ENCODE measurements at regions not wholly inside any gene's neighbourhood (a gene's known extent, or its start where the extent isn't known, plus 50 kb on each side); places are given as distances from the start of the nearest gene placed in this dataset.
A peak's percentile ranks its signal among the peaks of the same experiment; 100 is the strongest.

DNA sequence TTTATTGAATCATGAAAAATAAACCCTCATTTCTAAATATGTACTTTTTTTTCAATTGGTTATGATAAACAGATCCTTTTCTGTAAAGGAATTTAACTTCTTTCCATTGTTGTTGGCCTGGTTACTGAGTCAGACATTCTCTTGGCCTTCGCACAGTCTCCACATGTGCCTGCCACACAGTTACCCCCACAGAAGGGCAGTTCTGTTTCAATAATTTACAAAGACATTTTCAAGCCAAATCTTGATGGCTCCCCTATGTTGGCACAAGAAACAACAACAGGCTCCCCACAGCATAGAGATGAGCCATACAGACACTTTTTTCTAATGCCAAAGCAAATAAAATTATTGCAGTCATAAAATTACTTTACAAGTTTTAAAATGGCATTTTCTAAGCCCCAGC is 55.6 kb upstream of the BEND6 start (continued):
- TF ChIP-seq, protein P1, sequence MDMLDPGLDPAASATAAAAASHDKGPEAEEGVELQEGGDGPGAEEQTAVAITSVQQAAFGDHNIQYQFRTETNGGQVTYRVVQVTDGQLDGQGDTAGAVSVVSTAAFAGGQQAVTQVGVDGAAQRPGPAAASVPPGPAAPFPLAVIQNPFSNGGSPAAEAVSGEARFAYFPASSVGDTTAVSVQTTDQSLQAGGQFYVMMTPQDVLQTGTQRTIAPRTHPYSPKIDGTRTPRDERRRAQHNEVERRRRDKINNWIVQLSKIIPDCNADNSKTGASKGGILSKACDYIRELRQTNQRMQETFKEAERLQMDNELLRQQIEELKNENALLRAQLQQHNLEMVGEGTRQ (IDR thresholded peaks at IDR 0.05), result no peak

DNA sequence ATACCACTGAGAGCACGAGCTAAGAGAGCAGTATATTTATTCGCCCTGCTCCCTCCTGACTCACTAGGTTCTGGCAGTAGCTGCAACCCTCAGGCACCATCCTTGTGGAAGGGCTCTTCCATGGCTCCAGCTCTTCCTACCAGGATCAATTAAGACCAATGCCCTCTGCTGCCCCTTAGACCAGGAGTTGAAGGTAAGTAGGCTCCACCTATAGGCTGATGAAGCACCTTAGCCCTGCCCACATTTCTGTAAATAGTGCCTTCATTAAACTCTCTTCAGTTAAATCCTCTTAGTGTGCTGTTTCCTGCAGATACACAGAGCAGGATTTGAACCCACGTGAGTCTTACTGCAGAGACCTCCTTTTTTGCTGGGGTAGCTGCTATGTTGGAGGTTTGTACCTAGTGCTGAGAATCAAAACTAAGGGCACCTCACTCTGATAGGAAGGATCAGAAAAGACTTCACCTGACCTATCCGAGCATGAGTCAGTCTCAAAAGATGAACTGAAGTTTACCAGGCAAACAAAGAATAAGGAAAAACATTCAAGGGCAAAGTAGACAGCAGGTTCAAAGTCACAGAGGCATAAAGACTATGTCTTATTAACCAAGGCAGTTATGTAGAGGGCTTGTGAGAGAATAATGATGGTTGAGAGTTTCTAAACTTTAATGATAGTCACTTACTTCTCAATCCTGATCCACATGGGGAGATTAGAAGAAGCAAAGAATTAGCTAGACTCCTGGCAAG is 56.9 kb upstream of the BEND6 start:
- no peak for TF ChIP-seq HES2 (IDR thresholded peaks at IDR 0.05)
- no peak for TF ChIP-seq EP300 (IDR thresholded peaks at IDR 0.05)
- TF ChIP-seq JUN (IDR thresholded peaks at IDR 0.05), result no peak
- no peak for TF ChIP-seq CTCF (IDR thresholded peaks at IDR 0.05)
- Histone ChIP-seq H3K4me3 (no peak overlapping the region), H3K4me1 (peaks cover 34% of the 10 kb centered on the region), H3K27ac (peak overlapping the region; percentile 40 to 54; a peak in 3 of 6 replicates), H3K4me2 (peak overlapping the region; percentile 36; the same call in 2 of the 3 replicates), H3K9me3 (no peaks in the 10 kb centered on the region)
- CTCF ChIA-PET, result interaction anchor here (1.8 kb wide), 1 partner anchor 57 kb away, joined by 4 read pairs; the partner anchor contains the start of gene BEND6
- POLR2A ChIA-PET, result no interaction called here
- no peak for FAIRE-seq
- DNase-seq (ENCODE audit: low read depth in 1 of 2, low spot score in 1 of 2), result no peak
- no peak; a peak in 2 of 6 replicates for ATAC-seq
- 60% methylated on average over 4 of the region's 4 CpGs for WGBS (ENCODE audit: missing lambda C conversion rate)

GRCh38 chr6:56891754-56892153 is 63.2 kb upstream of the BEND6 start:
- ATAC-seq, result peak; percentile 87 to 90
- Histone ChIP-seq H3K27ac (peak overlapping the region; percentile 98 to 99), H3K4me1 (peaks cover 46% of the 10 kb centered on the region), H3K9me3 (no peaks in the 10 kb centered on the region), H3K4me3 (no peak overlapping the region), H3K4me2 (no peak overlapping the region)
- TF ChIP-seq KDM5A (IDR thresholded peaks at IDR 0.05) (no peak), RAD21 (conservative IDR thresholded peaks at IDR 0.05 in 1 of 2, IDR thresholded peaks at IDR 0.05 in 1 of 2) (peak; percentile 37 to 60; a peak in 3 of 5 replicates)
- WGBS (ENCODE audit: missing lambda C conversion rate), result 88% methylated on average over 2 of the region's 2 CpGs
- ChIA-PET CTCF (interaction anchor here (0.6 to 3.6 kb wide), 7 partner anchors 9 to 433 kb away, joined by 3 to 42 read pairs (median 4); no protein-coding TSS in a partner anchor), POLR2A (no interaction called here)
- FAIRE-seq, result no peak
- peak in 1 of 2 experiments; percentile 60 for DNase-seq (ENCODE audit: low read depth in 1 of 2, low spot score in 1 of 2)

GRCh38 chr6:56890683-56891429 is 64.1 kb upstream of the BEND6 start:
- H3K4me2 ChIP-seq, result peak overlapping the region; percentile 82
- 31% methylated on average over 8 of the region's 8 CpGs for WGBS (ENCODE audit: missing lambda C conversion rate)
- TF ChIP-seq FOSL2 (IDR thresholded peaks at IDR 0.05) (0 out of 2 replicates have a peak, but pooled peaks have one; percentile 41), FOSL2 (CRISPR knock-in tag; IDR thresholded peaks at IDR 0.05) (peak; percentile 89), CTCF (IDR thresholded peaks at IDR 0.05) (no peak), ESRRA (IDR thresholded peaks at IDR 0.05; ENCODE audit: borderline replicate concordance, low read length) (no peak), JUN (IDR thresholded peaks at IDR 0.05) (0 out of 5 replicates have a peak, but pooled peaks of 1 of the 2 experiments have one; percentile 28), BHLHE40 (IDR thresholded peaks at IDR 0.05; ENCODE audit: low read depth, low read length) (no peak), MAZ (IDR thresholded peaks at IDR 0.05; ENCODE audit: borderline replicate concordance, low read depth, low read length) (no peak), MAFK (IDR thresholded peaks at IDR 0.05; ENCODE audit: partially characterized antibody) (peak; percentile 99), NFE2L2 (conservative IDR thresholded peaks at IDR 0.05; ENCODE audit: low read length) (peak; percentile 99), HOXB13 (CRISPR knock-in tag; IDR thresholded peaks at IDR 0.05; ENCODE audit: low read depth) (peak; percentile 44; the same call in 1 of the 2 replicates)
- TF ChIP-seq, protein P2, sequence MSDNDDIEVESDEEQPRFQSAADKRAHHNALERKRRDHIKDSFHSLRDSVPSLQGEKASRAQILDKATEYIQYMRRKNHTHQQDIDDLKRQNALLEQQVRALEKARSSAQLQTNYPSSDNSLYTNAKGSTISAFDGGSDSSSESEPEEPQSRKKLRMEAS (IDR thresholded peaks at IDR 0.05), result 0 out of 2 replicates have a peak, but pooled peaks have one; percentile 37
- TF ChIP-seq, protein P3, sequence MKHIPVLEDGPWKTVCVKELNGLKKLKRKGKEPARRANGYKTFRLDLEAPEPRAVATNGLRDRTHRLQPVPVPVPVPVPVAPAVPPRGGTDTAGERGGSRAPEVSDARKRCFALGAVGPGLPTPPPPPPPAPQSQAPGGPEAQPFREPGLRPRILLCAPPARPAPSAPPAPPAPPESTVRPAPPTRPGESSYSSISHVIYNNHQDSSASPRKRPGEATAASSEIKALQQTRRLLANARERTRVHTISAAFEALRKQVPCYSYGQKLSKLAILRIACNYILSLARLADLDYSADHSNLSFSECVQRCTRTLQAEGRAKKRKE (CRISPR knock-in tag; IDR thresholded peaks at IDR 0.05; ENCODE audit: low read depth), result 0 out of 2 replicates have a peak, but pooled peaks have one; percentile 2
- no peaks in the 10 kb centered on the region for H3K9me3 ChIP-seq
- DNase-seq (ENCODE audit: low read depth in 1 of 2, low spot score in 1 of 2) (peak; percentile 58 to 80), FAIRE-seq (no peak), ATAC-seq (peak; percentile 79 to 87)
- H3K4me3 ChIP-seq, result no peak overlapping the region
- H3K4me1 ChIP-seq, result peaks cover 46% of the 10 kb centered on the region
- peak overlapping the region; percentile 98 to 99 for H3K27ac ChIP-seq
- ChIA-PET POLR2A (interaction anchor here (1.5 kb wide), 1 partner anchor 27 kb away, joined by 4 read pairs; no protein-coding TSS in a partner anchor), CTCF (interaction anchor here (0.8 to 3.6 kb wide), 7 partner anchors 8 to 425 kb away, joined by 3 to 42 read pairs (median 4); partner anchors contain the start of gene BEND6)
